HG03575 (cell line): ENCODE measurements at regions not wholly inside any gene's neighbourhood (a gene's known extent, or its start where the extent isn't known, plus 50 kb on each side); places are given as distances from the start of the nearest gene placed in this dataset.

Experiments
- ATAC-seq: cut with Tn5 transposase; IDR thresholded peaks from one replicate; pipeline ENCODE4 v1.9.1; 2021; ENCODE audit not compliant: unreplicated experiment, insufficient number of reproducible peaks, low FRiP score; ENCODE audit errors: extremely low read depth

- no peak for ATAC-seq
Observed at GRCh38 chr1:199701726-199702125, 325.8 kb upstream of the NR5A2 start.

- no peak for ATAC-seq
Observed at GRCh38 chr1:199704231-199704630, 323.3 kb upstream of the NR5A2 start.

- no peak for ATAC-seq
Observed at GRCh38 chr1:199705825-199706224, 321.7 kb upstream of the NR5A2 start.

GRCh38 chr1:199706826-199707606 is 320.5 kb upstream of the NR5A2 start:
- no peak for ATAC-seq

- ATAC-seq, result no peak
Observed at GRCh38 chr1:199710974-199711373, 316.5 kb upstream of the NR5A2 start.

GRCh38 chr1:199716729-199717128 is 310.8 kb upstream of the NR5A2 start:
- no peak for ATAC-seq

- no peak for ATAC-seq
Observed at GRCh38 chr1:199719156-199719842, 308.2 kb upstream of the NR5A2 start.

GRCh38 chr1:199720496-199720895 is 307.0 kb upstream of the NR5A2 start:
- ATAC-seq, result no peak

- ATAC-seq, result no peak
Observed at GRCh38 chr1:199721001-199721400, 306.5 kb upstream of the NR5A2 start.

- no peak for ATAC-seq
Observed at GRCh38 chr1:199723250-199723956, 304.1 kb upstream of the NR5A2 start.

- no peak for ATAC-seq
Observed at GRCh38 chr1:199724049-199724448, 303.5 kb upstream of the NR5A2 start.

GRCh38 chr1:199725002-199725565 is 302.4 kb upstream of the NR5A2 start:
- ATAC-seq, result peak; percentile 85

- ATAC-seq, result no peak
Observed at GRCh38 chr1:199727682-199728081, 299.8 kb upstream of the NR5A2 start.

GRCh38 chr1:199728345-199728744 is 299.2 kb upstream of the NR5A2 start:
- no peak for ATAC-seq

GRCh38 chr1:199733125-199733524 is 294.4 kb upstream of the NR5A2 start:
- ATAC-seq, result no peak

GRCh38 chr1:199734186-199734585 is 293.3 kb upstream of the NR5A2 start:
- no peak for ATAC-seq

- ATAC-seq, result no peak
Observed at GRCh38 chr1:199735660-199736059, 291.9 kb upstream of the NR5A2 start.

- no peak for ATAC-seq
Observed at GRCh38 chr1:199736646-199737045, 290.9 kb upstream of the NR5A2 start.

- ATAC-seq, result no peak
Observed at GRCh38 chr1:199741586-199741985, 285.9 kb upstream of the NR5A2 start.

- ATAC-seq, result no peak
Observed at GRCh38 chr1:199742547-199742946, 285.0 kb upstream of the NR5A2 start.
